ENCODE measurements at regions not wholly inside any gene's neighbourhood (a gene's known extent, or its start where the extent isn't known, plus 50 kb on each side); places are given as distances from the start of the nearest gene placed in this dataset.

GRCh38 chr4:100891808-100892207 lies 374.0 kb upstream of the EMCN start:
- TF ChIP-seq CTCF (conservative IDR thresholded peaks at IDR 0.05; ENCODE audit: low read length) = no peak
- no peak for DNase-seq (ENCODE audit: low read depth)
- H3K4me3 ChIP-seq (ENCODE audit: low read length) = no peak overlapping the region

DNA sequence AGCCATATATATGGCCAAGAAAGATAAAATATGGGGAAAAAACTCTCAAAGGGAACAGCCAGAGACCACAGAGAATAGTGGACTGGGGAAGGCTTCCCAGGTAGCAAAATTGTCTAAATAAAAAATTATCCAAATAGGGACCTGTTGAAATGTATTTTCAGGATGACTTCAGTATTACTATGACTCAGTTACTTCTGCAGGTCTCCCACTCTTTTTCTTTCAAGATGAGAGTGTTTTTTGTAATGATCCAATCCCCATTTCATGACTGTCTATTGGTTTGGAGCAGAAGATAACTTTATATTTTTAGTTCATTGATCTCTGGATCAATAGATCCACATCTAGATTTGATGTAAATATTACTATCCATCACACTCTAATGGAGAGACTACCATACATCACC lies 372.1 kb upstream of the EMCN start:
- H3K4me3 ChIP-seq (ENCODE audit: low read length) = no peak overlapping the region
- TF ChIP-seq CTCF (conservative IDR thresholded peaks at IDR 0.05; ENCODE audit: low read length) = no peak
- no peak for DNase-seq (ENCODE audit: low read depth)

DNA sequence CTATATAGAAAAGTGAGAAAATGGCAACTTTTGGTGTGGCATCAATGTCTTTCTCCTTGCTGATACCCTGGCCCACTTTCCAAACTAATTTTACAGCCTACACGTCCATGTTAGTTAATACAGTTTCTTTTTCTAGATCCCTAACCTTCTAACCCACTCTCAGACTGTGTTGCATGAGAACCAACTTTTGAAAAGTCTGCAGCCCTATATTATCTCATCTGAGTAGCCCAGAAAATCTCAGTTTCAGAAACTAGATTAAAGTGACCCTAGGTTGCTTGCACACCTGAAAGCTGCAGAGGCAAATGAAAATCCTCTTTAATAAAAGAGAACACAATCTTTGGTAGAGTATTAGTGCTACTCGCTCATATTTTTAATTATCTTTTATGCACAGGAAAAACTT lies 371.6 kb upstream of the EMCN start:
- no peak for TF ChIP-seq CTCF (conservative IDR thresholded peaks at IDR 0.05; ENCODE audit: low read length)
- no peak for DNase-seq (ENCODE audit: low read depth)
- no peak overlapping the region for H3K4me3 ChIP-seq (ENCODE audit: low read length)

- no peak overlapping the region for H3K4me3 ChIP-seq (ENCODE audit: low read length)
- TF ChIP-seq CTCF (conservative IDR thresholded peaks at IDR 0.05; ENCODE audit: low read length) = no peak
- no peak for DNase-seq (ENCODE audit: low read depth)
These were observed 364.8 kb upstream of the EMCN start for GRCh38 chr4:100882661-100883060.

DNA sequence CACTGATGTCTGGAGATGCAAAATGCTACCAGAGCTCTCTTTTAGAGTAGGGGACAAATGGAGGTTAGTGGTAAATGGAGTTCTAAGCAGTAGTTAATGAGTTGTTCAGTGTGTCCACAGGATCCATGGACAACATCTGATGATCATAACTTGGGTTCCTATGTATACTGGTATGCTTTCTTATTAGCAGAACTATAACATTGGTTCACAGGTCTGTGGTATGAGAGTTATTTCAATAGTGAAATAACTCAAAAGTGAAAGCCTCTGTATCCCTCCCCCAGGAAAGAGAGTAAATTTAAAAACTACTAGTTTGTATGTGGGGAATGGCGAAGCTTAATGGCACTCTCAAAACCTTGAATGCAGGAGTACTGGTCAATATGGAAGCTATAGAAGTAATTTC lies 363.5 kb upstream of the EMCN start:
- H3K4me3 ChIP-seq (ENCODE audit: low read length) = no peak overlapping the region
- no peak for DNase-seq (ENCODE audit: low read depth)
- no peak for TF ChIP-seq CTCF (conservative IDR thresholded peaks at IDR 0.05; ENCODE audit: low read length)

- no peak for DNase-seq (ENCODE audit: low read depth)
- no peak overlapping the region for H3K4me3 ChIP-seq (ENCODE audit: low read length)
- TF ChIP-seq CTCF (conservative IDR thresholded peaks at IDR 0.05; ENCODE audit: low read length) = no peak
These were observed 362.2 kb upstream of the EMCN start for GRCh38 chr4:100880011-100880410.

DNA sequence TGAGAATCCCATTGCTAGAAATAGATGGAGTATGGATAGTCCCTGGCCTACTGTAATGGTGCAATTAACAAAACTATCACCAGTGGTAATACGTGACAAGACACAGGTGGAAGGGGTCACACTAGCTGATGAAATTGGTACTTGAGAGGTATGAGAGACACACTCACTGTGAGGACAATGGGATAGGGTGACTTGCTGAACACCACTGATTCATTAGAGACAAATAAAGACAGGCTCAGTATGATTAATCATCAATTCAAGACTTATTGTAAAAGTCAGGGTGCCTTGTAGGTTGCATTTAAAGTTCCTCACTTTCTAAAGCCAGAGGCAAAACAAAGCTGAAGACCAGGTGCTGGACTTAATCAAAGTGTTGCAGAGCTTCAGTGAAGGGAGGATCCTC lies 361.6 kb upstream of the EMCN start:
- H3K4me3 ChIP-seq (ENCODE audit: low read length) = no peak overlapping the region
- DNase-seq (ENCODE audit: low read depth) = no peak
- no peak for TF ChIP-seq CTCF (conservative IDR thresholded peaks at IDR 0.05; ENCODE audit: low read length)
